Activated naive CD8-positive, alpha-beta T cell treated with anti-CD3 and anti-CD28 coated beads, Interleukin-2, amount 50 U/mL, for 24 hours (primary cell): ENCODE measurements at regions not wholly inside any gene's neighbourhood (a gene's known extent, or its start where the extent isn't known, plus 50 kb on each side); places are given as distances from the start of the nearest gene placed in this dataset.

ENCODE experiments used
- ATAC-seq: fragments of 150-1000 bp; cut with Tn5 transposase; one replicate; pipeline ENCODE4 v1.10.0; 2021
- DNase-seq: peaks from one replicate; pipeline ENCODE4 v3.0.0; 2021
- H3K27ac Mint-ChIP-seq: one replicate; pipeline ENCODE4 v1.8.0; 2021; ENCODE audit warnings: mild to moderate bottlenecking, mixed read lengths
- H3K27me3 Mint-ChIP-seq: one replicate; pipeline ENCODE4 v1.8.0; 2021; ENCODE audit warnings: mixed read lengths
- H3K36me3 Mint-ChIP-seq: one replicate; pipeline ENCODE4 v1.8.0; 2021; ENCODE audit warnings: low read depth, mixed read lengths
- H3K4me1 Mint-ChIP-seq: one replicate; pipeline ENCODE4 v1.8.0; 2021; ENCODE audit warnings: mixed read lengths
- H3K4me3 Mint-ChIP-seq: one replicate; pipeline ENCODE4 v1.8.0; 2021; ENCODE audit warnings: mild to moderate bottlenecking, moderate library complexity, mixed read lengths
- H3K9me3 Mint-ChIP-seq: one replicate; pipeline ENCODE4 v1.8.0; 2021; ENCODE audit warnings: mixed read lengths

DNA sequence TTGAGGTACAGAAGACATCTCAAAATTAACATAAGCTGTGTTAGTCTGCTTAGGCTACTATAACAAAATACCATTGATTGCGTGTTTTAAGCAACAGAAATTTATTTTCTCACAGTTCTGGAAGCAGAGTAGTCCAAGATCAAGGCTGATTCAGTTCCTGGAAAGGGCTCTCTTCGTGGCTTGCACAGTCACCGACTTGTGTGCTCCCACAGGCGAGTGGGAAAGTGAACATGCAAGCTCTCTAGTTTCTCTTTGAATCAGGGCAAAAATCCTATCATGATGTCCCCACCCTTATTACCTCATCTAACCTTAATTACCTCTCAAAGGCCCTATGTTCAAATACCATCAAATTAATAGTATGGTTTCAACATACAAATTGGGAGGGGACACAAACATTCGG, 505.9 kb downstream of the ZIC1 start:
- Mint-ChIP-seq H3K4me3 (no peak overlapping the region), H3K27me3 (no peaks in the 10 kb centered on the region), H3K9me3 (no peaks in the 10 kb centered on the region), H3K27ac (no peak overlapping the region), H3K4me1 (no peaks in the 10 kb centered on the region), H3K36me3 (no peaks in the 10 kb centered on the region)
- ATAC-seq = no peak
- DNase-seq = no peak

DNA sequence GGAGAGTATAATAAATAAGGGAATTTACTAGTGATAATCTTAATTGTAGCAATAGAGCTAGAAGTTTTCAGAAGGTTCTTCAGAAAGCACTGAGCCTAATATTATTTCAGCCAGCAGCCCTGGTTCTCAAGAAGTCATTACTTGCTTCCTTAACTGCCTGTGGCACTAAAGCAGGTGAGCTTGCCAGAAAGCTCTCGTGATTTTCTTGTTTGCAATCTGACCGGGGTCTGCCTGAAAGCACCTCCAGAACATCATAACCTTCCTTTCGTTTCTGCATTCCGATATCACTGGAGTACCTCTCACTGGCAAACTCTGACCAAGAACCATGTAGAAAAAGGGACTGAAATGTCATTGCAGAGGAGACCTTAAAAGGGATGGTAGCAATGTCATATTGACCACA, 510.3 kb downstream of the ZIC1 start:
- no peaks in the 10 kb centered on the region for H3K36me3 Mint-ChIP-seq
- H3K27ac Mint-ChIP-seq = no peak overlapping the region
- H3K4me1 Mint-ChIP-seq = no peaks in the 10 kb centered on the region
- no peak overlapping the region for H3K4me3 Mint-ChIP-seq
- H3K9me3 Mint-ChIP-seq = peaks cover 4% of the 10 kb centered on the region
- no peaks in the 10 kb centered on the region for H3K27me3 Mint-ChIP-seq
- DNase-seq = no peak
- ATAC-seq = no peak

DNA sequence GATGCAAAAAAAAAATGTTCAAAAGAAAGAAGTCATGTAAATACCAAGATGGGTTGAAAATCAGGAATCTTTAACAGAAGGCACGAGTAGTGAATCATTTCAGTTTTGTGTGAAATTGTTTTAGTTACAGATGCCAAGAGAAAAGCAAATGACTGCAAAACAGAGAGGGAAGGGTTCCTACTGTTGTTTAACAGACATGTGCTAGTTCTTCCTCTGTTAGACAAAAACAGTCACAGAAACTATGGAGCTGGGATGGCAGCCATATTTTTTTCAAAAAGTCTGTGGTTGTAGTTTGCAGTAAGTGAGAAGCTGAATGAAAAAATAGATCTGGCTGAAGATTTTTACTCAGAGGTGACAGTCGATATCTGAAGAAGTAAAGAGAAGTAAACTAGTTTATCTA, 511.9 kb downstream of the ZIC1 start:
- Mint-ChIP-seq H3K4me1 (no peaks in the 10 kb centered on the region), H3K9me3 (peaks cover 4% of the 10 kb centered on the region), H3K27me3 (no peaks in the 10 kb centered on the region), H3K36me3 (no peaks in the 10 kb centered on the region), H3K4me3 (no peak overlapping the region), H3K27ac (no peak overlapping the region)
- DNase-seq = no peak
- ATAC-seq = no peak

DNA sequence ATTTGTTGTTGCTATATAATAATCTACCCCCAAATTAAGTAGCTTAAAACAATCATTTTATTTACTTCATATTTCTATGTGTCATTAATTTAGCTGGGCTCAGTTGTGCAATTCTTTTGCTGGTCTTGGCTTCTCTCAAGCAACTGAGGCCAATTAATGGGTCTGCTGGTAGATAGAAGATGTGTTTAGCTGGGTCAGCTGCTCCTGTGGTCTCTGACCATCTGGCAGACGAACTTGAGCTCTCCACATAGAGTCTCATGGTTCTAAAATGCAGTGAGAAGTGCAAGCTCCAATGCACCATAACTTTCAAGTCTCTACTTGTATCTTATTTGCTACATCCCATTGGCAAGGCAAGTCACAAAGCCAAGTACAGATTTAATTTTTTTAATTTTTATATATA, 515.6 kb downstream of the ZIC1 start:
- H3K4me3 Mint-ChIP-seq = no peak overlapping the region
- ATAC-seq = no peak

DNA sequence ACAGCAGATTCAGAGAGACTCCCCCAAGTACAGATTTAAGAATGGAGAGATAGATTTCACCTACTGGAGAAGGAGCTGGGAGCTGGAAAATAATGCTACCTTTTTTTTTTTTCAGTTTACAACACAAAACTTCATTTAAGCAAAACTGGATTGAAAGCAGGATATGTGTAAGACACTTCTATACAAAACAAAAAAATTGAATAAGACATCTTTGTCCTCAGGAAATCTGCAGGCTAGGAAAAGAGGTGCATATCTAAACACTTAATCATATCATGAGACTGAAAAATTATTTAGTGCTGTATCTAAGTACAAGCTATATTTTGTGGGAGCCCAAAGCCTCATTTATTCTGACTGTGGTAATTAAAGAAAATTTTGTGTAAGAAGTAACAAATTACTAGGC, 516.1 kb downstream of the ZIC1 start:
- Mint-ChIP-seq H3K4me1 (no peaks in the 10 kb centered on the region), H3K27ac (no peak overlapping the region), H3K27me3 (no peaks in the 10 kb centered on the region), H3K9me3 (peaks cover 4% of the 10 kb centered on the region), H3K4me3 (no peak overlapping the region), H3K36me3 (no peaks in the 10 kb centered on the region)
- ATAC-seq (no peak), DNase-seq (no peak)

More for the DNA sequence above, 515.6 kb downstream of the ZIC1 start:
- no peak overlapping the region for H3K27ac Mint-ChIP-seq
- no peaks in the 10 kb centered on the region for H3K27me3 Mint-ChIP-seq
- no peaks in the 10 kb centered on the region for H3K4me1 Mint-ChIP-seq
- no peak for DNase-seq
- H3K9me3 Mint-ChIP-seq = peaks cover 4% of the 10 kb centered on the region
- H3K36me3 Mint-ChIP-seq = no peaks in the 10 kb centered on the region

DNA sequence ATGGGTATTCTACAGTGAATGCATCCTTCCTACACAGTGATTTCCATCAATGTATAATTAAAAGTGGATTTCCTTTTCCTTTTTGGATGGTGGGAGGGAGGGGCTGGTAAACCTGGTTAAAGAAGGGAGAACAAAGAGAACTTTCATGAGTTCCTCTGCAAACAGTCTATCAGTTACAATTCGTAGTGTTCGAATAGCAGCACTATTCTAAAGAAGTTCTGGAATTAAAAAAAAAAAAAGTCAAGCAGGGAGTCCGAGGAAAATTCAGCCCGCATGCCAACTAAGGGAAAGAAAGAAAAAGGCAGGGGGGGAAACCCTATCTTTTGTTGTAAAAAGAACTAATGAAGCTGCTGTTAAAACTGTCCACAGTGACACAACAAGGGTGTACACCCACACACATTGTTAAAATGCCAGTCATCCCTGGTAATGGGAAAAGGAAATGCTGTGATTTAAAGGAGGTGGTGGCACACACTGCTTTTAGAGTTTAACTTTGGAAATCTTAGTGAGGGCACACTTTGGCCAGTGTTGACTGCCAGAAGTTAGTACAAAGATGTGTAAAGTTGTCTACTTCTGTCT, 521.2 kb downstream of the ZIC1 start:
- no peaks in the 10 kb centered on the region for H3K9me3 Mint-ChIP-seq
- ATAC-seq (no peak), DNase-seq (no peak)
- H3K4me1 Mint-ChIP-seq = no peaks in the 10 kb centered on the region
- H3K36me3 Mint-ChIP-seq = no peaks in the 10 kb centered on the region
- no peaks in the 10 kb centered on the region for H3K27me3 Mint-ChIP-seq
- H3K4me3 Mint-ChIP-seq = no peak overlapping the region
- no peak overlapping the region for H3K27ac Mint-ChIP-seq

DNA sequence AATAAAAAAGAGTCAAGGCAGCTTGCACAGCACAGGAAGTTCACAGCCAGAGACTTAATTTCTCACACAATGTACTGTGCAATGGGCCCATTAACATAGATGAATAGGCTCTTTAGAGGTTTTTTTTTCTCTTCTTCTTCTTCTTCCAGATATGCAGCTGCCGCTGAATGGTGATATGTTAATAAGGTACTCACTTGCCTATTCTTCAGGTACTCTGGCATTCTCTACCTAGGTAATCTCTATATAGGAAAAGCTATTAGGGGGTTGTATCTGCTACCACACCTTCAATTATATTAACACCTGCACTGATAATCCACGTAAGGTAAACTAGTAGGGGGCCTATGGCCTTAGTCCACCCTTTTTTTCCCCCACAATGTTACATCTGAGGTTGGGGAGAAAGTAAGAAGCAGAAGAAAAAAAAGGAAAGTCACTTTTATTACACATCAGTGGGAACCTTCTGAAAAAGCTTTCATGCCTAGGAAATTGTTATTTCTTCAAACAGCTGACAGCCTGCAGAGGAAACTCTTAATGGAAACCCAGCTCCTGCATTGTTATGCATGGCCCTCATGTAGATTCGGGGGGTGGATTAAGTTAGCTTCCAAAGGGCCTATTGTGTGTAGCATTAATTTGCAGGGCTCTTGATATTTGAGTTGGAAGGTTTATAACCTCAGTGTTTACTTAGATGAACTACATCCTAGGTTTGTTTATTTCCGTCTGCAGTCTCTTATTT, 525.5 kb downstream of the ZIC1 start:
- no peak overlapping the region for H3K4me3 Mint-ChIP-seq
- no peak overlapping the region for H3K27ac Mint-ChIP-seq
- H3K36me3 Mint-ChIP-seq = no peaks in the 10 kb centered on the region
- no peak for DNase-seq
- H3K27me3 Mint-ChIP-seq = no peaks in the 10 kb centered on the region
- no peaks in the 10 kb centered on the region for H3K9me3 Mint-ChIP-seq
- no peaks in the 10 kb centered on the region for H3K4me1 Mint-ChIP-seq
- ATAC-seq = no peak

DNA sequence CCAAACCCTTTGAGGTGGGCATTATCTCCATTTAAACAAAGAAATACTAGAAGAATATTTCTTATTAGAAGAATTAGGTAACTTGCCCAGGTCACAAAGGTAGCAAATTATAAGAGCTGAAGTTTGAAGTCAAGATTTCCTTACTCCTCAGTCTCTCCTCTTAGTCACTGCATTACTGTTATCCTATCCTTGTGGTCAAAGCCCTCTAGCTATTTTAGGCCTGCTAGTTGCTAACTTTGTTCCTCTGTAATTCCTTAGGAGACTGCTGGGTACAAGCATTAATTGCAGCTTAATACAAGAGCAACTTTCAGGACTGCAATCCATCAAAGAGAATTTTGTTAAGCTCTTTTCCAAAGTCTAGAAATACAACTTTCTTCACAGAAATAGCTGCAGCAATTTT, 528.2 kb downstream of the ZIC1 start:
- Mint-ChIP-seq H3K9me3 (peaks cover 1% of the 10 kb centered on the region), H3K4me3 (no peak overlapping the region), H3K4me1 (no peaks in the 10 kb centered on the region), H3K36me3 (no peaks in the 10 kb centered on the region), H3K27me3 (no peaks in the 10 kb centered on the region), H3K27ac (no peak overlapping the region)
- ATAC-seq = no peak
- DNase-seq = no peak

DNA sequence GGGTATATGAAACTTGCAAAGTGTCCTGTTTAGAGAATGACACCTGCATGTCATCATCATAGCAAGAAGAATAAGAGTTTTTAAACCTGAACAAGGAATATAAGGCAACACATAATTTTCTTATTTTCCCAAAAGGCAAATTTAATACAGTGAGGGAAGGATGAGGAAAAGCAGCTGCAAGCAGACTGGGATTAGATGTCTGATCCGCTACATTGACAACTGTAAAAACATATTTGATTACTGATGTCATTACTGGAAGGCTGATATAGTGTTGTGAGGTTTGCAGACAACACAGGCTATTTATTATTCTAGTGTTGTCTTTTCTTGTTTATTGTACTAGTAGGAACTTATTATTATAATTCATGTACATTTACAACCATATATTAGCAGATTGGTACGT, 528.7 kb downstream of the ZIC1 start:
- Mint-ChIP-seq H3K9me3 (peaks cover 4% of the 10 kb centered on the region), H3K36me3 (no peaks in the 10 kb centered on the region), H3K4me3 (no peak overlapping the region), H3K4me1 (no peaks in the 10 kb centered on the region), H3K27me3 (no peaks in the 10 kb centered on the region), H3K27ac (no peak overlapping the region)
- ATAC-seq (no peak), DNase-seq (no peak)

DNA sequence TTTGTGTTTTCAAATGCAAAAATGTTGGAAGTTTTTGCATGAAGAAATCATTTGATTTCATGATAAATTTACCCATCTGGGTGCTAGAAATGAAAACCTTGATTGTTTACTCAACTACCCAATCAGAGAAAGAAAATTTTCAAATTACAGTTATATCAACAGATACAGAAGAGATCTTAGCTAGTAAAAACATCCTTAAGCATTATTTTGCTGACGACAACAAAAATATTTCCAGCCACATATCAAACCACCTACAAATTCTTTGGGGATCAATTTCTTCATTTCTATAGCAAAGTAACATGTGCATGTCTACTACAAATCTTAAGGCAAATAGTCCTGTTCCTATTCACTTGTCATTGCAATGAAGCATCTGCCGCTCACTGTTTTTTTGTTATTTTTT, 530.3 kb downstream of the ZIC1 start:
- no peak for DNase-seq
- H3K27ac Mint-ChIP-seq = no peak overlapping the region
- H3K27me3 Mint-ChIP-seq = no peaks in the 10 kb centered on the region
- no peaks in the 10 kb centered on the region for H3K36me3 Mint-ChIP-seq
- no peaks in the 10 kb centered on the region for H3K4me1 Mint-ChIP-seq
- H3K9me3 Mint-ChIP-seq = peaks cover 4% of the 10 kb centered on the region
- ATAC-seq = no peak
- no peak overlapping the region for H3K4me3 Mint-ChIP-seq

DNA sequence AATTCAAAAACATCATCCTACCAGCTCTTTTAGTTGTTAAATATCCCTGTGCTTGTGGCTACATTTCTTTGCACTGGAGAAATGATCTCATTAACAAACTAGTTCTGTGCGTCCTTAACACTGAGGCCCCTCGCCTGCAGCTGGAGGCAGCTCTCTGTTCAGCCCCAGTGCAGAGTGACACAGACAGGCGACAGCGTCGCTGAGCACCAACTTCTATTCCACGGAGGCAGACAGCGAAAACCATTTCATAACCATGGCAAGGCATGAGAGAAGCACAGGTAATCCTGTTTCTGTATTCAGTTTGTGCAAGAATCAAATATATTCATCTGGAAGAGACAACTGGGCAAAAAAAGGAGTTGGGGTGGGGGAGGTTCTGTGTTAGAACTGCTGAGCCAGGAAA, 530.7 kb downstream of the ZIC1 start:
- H3K27me3 Mint-ChIP-seq = no peaks in the 10 kb centered on the region
- no peak overlapping the region for H3K4me3 Mint-ChIP-seq
- DNase-seq = no peak
- no peak for ATAC-seq
- H3K9me3 Mint-ChIP-seq = peaks cover 4% of the 10 kb centered on the region
- H3K36me3 Mint-ChIP-seq = no peaks in the 10 kb centered on the region
- no peaks in the 10 kb centered on the region for H3K4me1 Mint-ChIP-seq
- H3K27ac Mint-ChIP-seq = no peak overlapping the region

DNA sequence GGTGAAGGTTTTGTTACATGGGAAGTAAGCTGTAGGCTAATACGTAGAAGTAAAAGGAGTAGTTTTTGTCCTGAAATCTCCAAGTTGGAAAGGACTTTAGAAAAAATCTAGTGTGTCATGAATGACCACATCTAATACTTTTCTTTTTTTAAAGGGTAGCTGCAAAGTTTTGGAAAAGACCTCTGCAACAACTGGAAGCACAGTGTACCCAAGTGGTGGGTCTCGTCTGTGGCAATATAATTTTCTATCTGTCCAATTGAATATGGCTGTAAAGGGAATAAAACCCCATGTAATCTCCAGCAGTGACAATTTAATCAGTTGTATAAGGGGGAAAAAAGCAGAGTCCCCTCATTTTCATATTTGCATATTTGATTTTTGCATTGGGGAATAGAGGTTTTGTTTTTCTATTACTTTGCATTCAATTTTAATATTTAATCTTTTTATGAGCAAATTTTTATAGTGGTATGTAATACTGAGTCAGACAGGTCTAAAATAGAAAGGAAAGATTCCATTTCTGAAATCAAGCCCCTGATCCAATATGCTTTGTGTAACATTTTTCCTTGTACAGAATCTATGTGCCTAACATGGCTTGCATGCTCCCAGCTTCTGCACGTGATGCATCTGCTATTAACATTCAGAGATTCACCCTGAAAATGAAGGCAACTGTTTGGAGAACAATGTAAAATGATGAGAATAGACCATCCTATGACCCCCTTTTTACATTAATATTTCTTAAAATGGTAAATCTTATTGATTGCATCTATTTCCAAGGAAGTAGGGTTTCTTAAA, 531.4 kb downstream of the ZIC1 start:
- Mint-ChIP-seq H3K36me3 (no peaks in the 10 kb centered on the region), H3K4me1 (no peaks in the 10 kb centered on the region), H3K27ac (no peak overlapping the region)

DNA sequence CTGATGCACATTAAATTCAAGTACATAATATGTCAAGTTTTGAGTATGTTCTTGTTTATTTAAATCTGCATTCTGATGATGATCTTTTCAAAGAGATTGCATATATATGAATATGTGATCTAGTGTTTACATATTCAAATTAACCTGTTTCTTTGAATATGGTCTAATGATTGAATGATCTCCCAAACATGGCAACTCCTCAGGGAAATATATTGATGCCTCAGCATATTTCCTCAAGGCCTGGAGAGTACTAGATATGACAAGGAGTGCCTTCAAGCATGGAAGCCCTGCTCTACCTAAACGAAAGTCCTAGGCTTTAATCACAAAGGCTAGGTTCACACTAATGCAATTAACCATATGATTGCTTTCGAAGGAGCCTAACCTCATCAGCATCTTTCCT, 532.8 kb downstream of the ZIC1 start:
- H3K4me1 Mint-ChIP-seq = no peaks in the 10 kb centered on the region
- ATAC-seq = no peak
- H3K9me3 Mint-ChIP-seq = peaks cover 4% of the 10 kb centered on the region
- no peak overlapping the region for H3K27ac Mint-ChIP-seq
- no peak overlapping the region for H3K4me3 Mint-ChIP-seq
- H3K36me3 Mint-ChIP-seq = no peaks in the 10 kb centered on the region
- DNase-seq = no peak
- no peaks in the 10 kb centered on the region for H3K27me3 Mint-ChIP-seq

More for the DNA sequence above, 531.4 kb downstream of the ZIC1 start:
- H3K27me3 Mint-ChIP-seq = no peaks in the 10 kb centered on the region
- no peak overlapping the region for H3K4me3 Mint-ChIP-seq
- DNase-seq (no peak), ATAC-seq (no peak)
- peaks cover 4% of the 10 kb centered on the region for H3K9me3 Mint-ChIP-seq

DNA sequence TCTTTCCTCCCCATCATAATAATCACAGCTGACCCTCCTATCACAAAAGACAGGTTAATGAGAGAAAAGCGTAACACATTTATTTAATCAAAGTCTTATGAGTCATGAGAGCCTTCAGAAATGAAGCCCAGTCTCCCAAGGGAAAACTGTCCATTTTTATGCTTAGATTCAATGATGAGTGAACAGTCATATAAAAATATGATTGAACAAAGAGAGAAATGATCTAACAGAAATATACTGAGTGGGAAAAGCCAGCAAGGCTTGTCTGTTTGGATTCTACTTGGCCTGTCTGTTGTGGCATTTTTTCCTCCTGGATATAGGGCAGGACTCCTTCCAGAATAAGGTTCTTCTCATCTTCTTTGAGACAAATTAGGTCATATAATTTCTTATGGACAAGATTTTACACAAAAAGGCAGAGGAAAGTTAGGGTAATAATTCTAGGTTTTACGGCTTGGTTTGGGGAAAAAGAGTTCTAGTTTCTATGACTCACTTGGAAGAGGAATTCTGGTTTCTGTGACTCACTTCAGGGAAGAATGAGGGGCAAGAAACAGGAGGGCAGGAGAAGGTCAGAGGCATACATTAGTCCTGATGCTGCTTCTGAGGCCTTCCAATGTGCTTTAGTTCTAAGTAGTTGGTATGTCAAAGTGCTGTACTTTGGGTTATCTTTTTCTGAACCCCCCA, 534.2 kb downstream of the ZIC1 start:
- H3K27me3 Mint-ChIP-seq = no peaks in the 10 kb centered on the region
- H3K36me3 Mint-ChIP-seq = no peaks in the 10 kb centered on the region
- DNase-seq = no peak
- H3K9me3 Mint-ChIP-seq = peaks cover 7% of the 10 kb centered on the region
- no peak overlapping the region for H3K27ac Mint-ChIP-seq
- H3K4me1 Mint-ChIP-seq = no peaks in the 10 kb centered on the region
- no peak overlapping the region for H3K4me3 Mint-ChIP-seq
- no peak for ATAC-seq
